ENCODE measurements at regions not wholly inside any gene's neighbourhood (a gene's known extent, or its start where the extent isn't known, plus 50 kb on each side); places are given as distances from the start of the nearest gene placed in this dataset.
"Not testable (repeated sequence)": the region's sequence is repeated elsewhere in the genome, so short reads cannot be mapped to it uniquely, and the experiment has no call there.

GRCh38 chr1:236343246-236343870 lies 50.7 kb upstream of the EDARADD start:
- DNase-seq (ENCODE audit: insufficient read length) (no peak), FAIRE-seq (peak; percentile 66)
- TF ChIP-seq POLR2A (IDR thresholded peaks at IDR 0.05; ENCODE audit: low read depth, low read length) (no peak), TAF1 (IDR thresholded peaks at IDR 0.05; ENCODE audit: borderline replicate concordance, low read depth, low read length) (no peak), POLR2AphosphoS5 (IDR thresholded peaks at IDR 0.05; ENCODE audit: low read depth, low read length) (no peak)

GRCh38 chr1:236342403-236343245 lies 51.5 kb upstream of the EDARADD start:
- FAIRE-seq (no peak), DNase-seq (ENCODE audit: insufficient read length) (no peak)
- TF ChIP-seq POLR2AphosphoS5 (IDR thresholded peaks at IDR 0.05; ENCODE audit: low read depth, low read length) (no peak), TAF1 (IDR thresholded peaks at IDR 0.05; ENCODE audit: borderline replicate concordance, low read depth, low read length) (no peak), POLR2A (IDR thresholded peaks at IDR 0.05; ENCODE audit: low read depth, low read length) (no peak)

GRCh38 chr1:236341298-236341697 lies 52.8 kb upstream of the EDARADD start:
- DNase-seq (ENCODE audit: insufficient read length) (no peak), FAIRE-seq (no peak)
- TF ChIP-seq POLR2AphosphoS5 (IDR thresholded peaks at IDR 0.05; ENCODE audit: low read depth, low read length) (no peak), TAF1 (IDR thresholded peaks at IDR 0.05; ENCODE audit: borderline replicate concordance, low read depth, low read length) (no peak), POLR2A (IDR thresholded peaks at IDR 0.05; ENCODE audit: low read depth, low read length) (no peak)

DNA sequence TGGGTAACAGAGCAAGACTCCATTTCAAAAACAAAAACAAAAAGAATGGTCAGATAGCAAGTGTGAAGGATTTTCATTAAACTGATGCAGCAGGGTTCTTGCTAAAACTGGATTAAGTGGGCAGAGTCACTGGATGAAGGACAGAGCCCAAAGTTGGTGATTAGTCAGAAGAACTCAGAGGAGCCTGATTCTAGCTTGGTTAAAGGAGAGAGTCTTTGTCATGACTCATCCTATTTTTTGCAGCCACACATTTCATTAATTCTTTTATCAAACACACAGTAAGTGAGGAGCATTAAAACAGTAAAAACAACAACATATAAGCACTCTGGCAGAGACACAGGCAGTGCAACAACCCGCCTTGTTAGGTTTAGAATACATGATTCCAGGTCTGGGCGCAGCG lies 56.0 kb upstream of the EDARADD start:
- DNase-seq (ENCODE audit: insufficient read length) = no peak
- TF ChIP-seq POLR2A (IDR thresholded peaks at IDR 0.05; ENCODE audit: low read depth, low read length) (no peak), POLR2AphosphoS5 (IDR thresholded peaks at IDR 0.05; ENCODE audit: low read depth, low read length) (no peak)
- FAIRE-seq = no peak

DNA sequence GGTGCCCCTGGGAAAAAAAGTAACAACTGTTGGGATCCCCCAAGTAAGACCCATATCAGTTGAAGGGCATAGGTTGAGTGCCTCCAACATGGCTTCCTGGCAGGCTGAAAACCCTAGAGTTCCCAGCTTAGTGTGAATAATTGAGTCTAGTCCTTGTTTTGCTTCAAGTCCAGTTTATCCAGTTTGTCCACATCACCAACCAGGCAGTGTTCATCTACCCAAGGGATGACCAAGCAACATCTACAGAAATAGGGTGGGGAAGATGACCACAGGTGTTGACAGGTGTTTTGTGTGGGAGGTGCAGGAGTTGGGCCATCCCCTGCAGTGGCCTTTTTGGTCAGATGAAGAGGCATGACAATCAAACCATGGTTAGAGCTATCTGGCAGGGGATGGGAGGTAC lies 54.3 kb upstream of the ERO1B start:
- DNase-seq (ENCODE audit: insufficient read length) = no peak
- FAIRE-seq = peak; percentile 9
- TF ChIP-seq TAF1 (IDR thresholded peaks at IDR 0.05; ENCODE audit: borderline replicate concordance, low read depth, low read length) (no peak), POLR2AphosphoS5 (IDR thresholded peaks at IDR 0.05; ENCODE audit: low read depth, low read length) (no peak), POLR2A (IDR thresholded peaks at IDR 0.05; ENCODE audit: low read depth, low read length) (no peak)

DNA sequence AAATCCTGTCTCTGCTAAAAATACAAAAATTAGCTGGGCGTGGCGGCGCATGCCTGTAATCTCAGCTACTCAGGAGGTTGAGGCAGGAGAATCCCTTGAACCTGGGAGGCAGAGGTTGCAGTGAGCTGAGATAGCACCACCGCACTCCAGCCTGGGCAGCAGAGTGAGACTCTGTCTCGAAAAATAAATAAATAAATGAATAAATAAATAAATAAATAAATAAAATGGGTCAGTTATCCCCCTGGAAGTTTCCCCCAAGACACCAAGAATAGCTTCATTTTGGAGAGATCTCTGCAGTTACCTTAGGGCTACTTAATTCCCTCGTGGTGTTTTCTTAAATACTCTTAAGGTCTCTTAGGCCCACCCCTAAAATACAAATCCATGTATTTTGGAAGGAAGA lies 53.9 kb upstream of the ERO1B start:
- FAIRE-seq = not testable (repeated sequence)

DNA sequence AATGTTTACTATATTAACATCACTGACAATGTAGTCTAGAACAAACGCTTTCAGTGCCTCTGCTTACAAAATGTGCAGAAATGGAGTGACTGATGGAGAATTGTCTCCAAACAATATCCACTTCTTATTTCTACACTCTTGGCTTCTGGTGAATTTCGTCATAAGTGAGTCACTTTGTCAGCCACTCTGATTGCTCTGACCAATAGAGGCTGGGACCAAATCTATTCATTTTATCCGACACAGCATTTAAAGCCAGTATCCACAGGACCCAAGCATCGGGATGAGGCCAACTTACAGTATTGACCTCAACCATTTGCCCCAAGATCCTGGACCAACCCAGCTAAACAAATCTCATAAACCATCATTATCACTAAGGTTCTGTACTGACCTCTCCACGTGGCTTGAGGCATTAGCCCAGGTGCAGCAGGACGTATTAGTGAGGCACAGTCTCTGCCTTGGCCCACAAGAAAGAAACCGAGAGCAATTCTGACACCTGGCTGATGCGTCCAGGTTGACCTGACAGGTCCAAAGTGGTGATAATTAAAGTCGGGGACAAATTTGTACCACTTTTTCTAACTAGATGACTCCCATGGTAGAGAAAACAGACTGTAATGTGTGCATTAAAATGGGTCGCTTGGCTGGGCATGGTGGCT lies 53.3 kb upstream of the ERO1B start:
- no peak for TF ChIP-seq POLR2A (IDR thresholded peaks at IDR 0.05; ENCODE audit: low read depth, low read length)
- FAIRE-seq (no peak), DNase-seq (ENCODE audit: insufficient read length) (no peak)

More for the DNA sequence above, 53.9 kb upstream of the ERO1B start:
- DNase-seq (ENCODE audit: insufficient read length) = not testable (repeated sequence)

- FAIRE-seq = no peak
These were observed 50.5 kb upstream of the ERO1B start for GRCh38 chr1:236332092-236332758.

More at GRCh38 chr1:236332092-236332758, 50.5 kb upstream of the ERO1B start:
- no peak for DNase-seq (ENCODE audit: insufficient read length)
- TF ChIP-seq TAF1 (IDR thresholded peaks at IDR 0.05; ENCODE audit: borderline replicate concordance, low read depth, low read length) = no peak
- TF ChIP-seq POLR2A (IDR thresholded peaks at IDR 0.05; ENCODE audit: low read depth, low read length) = no peak
- TF ChIP-seq POLR2AphosphoS5 (IDR thresholded peaks at IDR 0.05; ENCODE audit: low read depth, low read length) = no peak

Data from GM12892 (cell line).